GM21786 (cell line): ENCODE measurements at regions not wholly inside any gene's neighbourhood (a gene's known extent, or its start where the extent isn't known, plus 50 kb on each side); places are given as distances from the start of the nearest gene placed in this dataset.
"Not testable (repeated sequence)": the region's sequence is repeated elsewhere in the genome, so short reads cannot be mapped to it uniquely, and the experiment has no call there.

Experiments
- ATAC-seq: cut with Tn5 transposase; IDR thresholded peaks from one replicate; pipeline ENCODE4 v1.9.1; 2021; ENCODE audit not compliant: unreplicated experiment

- not testable (repeated sequence) for ATAC-seq
Observed at GRCh38 chr16:16559179-16559740, 180.3 kb downstream of the NPIPA7 start.

- ATAC-seq, result not testable (repeated sequence)
Observed at GRCh38 chr16:16561532-16561931, 182.6 kb downstream of the NPIPA7 start.

- ATAC-seq, result not testable (repeated sequence)
Observed at GRCh38 chr16:16563962-16564361, 185.0 kb downstream of the NPIPA7 start.

GRCh38 chr16:16565326-16565725 is 186.4 kb downstream of the NPIPA7 start:
- ATAC-seq, result not testable (repeated sequence)

GRCh38 chr16:16570055-16570454 is 191.1 kb downstream of the NPIPA7 start:
- not testable (repeated sequence) for ATAC-seq

- ATAC-seq, result not testable (repeated sequence)
Observed at GRCh38 chr16:16570874-16571273, 191.9 kb downstream of the NPIPA7 start.

- ATAC-seq, result not testable (repeated sequence)
Observed at GRCh38 chr16:16572130-16572774, 193.3 kb downstream of the NPIPA7 start.

GRCh38 chr16:16577062-16577461 is 198.1 kb downstream of the NPIPA7 start:
- not testable (repeated sequence) for ATAC-seq

GRCh38 chr16:16578701-16579100 is 199.8 kb downstream of the NPIPA7 start:
- ATAC-seq, result no peak

- ATAC-seq, result not testable (repeated sequence)
Observed at GRCh38 chr16:16582916-16583315, 204.0 kb downstream of the NPIPA7 start.

GRCh38 chr16:16586073-16586651 is 207.2 kb downstream of the NPIPA7 start:
- ATAC-seq, result not testable (repeated sequence)

GRCh38 chr16:16586969-16587368 is 208.0 kb downstream of the NPIPA7 start:
- ATAC-seq, result not testable (repeated sequence)

- ATAC-seq, result not testable (repeated sequence)
Observed at GRCh38 chr16:16588436-16588835, 209.5 kb downstream of the NPIPA7 start.

- ATAC-seq, result not testable (repeated sequence)
Observed at GRCh38 chr16:16590654-16591318, 211.8 kb downstream of the NPIPA7 start.

GRCh38 chr16:16593156-16593863 is 214.4 kb downstream of the NPIPA7 start:
- ATAC-seq, result peak; percentile 47

GRCh38 chr16:16595029-16595718 is 216.2 kb downstream of the NPIPA7 start:
- ATAC-seq, result not testable (repeated sequence)

GRCh38 chr16:16601239-16601638 is 222.3 kb downstream of the NPIPA7 start:
- not testable (repeated sequence) for ATAC-seq

GRCh38 chr16:16607401-16608082 is 228.6 kb downstream of the NPIPA7 start:
- not testable (repeated sequence) for ATAC-seq

- not testable (repeated sequence) for ATAC-seq
Observed at GRCh38 chr16:16609627-16610026, 230.7 kb downstream of the NPIPA7 start.
